ENCODE measurements at regions not wholly inside any gene's neighbourhood (a gene's known extent, or its start where the extent isn't known, plus 50 kb on each side); places are given as distances from the start of the nearest gene placed in this dataset.

DNA sequence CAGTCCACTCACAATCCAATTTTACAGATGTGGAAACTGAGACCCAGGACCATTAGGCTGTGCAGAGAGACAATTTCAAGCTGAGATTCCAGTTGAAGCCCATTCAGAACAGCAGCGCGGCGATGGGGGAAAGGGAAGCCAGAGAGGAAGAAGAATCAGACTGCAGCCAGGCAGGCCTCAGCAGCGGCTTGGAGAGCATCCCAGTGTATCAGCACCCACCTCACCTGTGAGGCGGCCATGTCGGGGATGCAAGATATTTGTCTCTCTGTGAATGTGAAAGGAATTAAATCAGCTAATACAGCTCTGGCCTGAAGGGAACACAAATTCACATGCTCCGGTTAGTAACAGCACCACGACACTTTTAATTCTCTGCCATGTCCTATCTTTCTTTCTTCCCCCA, 198.0 kb upstream of the SOX11 start:
- Histone ChIP-seq H3K4me3 (ENCODE audit: low read depth, low read length) (no peak overlapping the region), H3K36me3 (ENCODE audit: control insufficient read depth, insufficient read depth, low read length) (no peaks in the 10 kb centered on the region), H3K27me3 (ENCODE audit: control insufficient read depth, insufficient read depth, low read length) (no peaks in the 10 kb centered on the region)
- FAIRE-seq (no peak), DNase-seq (ENCODE audit: low read depth) (no peak)
- TF ChIP-seq, protein P1, sequence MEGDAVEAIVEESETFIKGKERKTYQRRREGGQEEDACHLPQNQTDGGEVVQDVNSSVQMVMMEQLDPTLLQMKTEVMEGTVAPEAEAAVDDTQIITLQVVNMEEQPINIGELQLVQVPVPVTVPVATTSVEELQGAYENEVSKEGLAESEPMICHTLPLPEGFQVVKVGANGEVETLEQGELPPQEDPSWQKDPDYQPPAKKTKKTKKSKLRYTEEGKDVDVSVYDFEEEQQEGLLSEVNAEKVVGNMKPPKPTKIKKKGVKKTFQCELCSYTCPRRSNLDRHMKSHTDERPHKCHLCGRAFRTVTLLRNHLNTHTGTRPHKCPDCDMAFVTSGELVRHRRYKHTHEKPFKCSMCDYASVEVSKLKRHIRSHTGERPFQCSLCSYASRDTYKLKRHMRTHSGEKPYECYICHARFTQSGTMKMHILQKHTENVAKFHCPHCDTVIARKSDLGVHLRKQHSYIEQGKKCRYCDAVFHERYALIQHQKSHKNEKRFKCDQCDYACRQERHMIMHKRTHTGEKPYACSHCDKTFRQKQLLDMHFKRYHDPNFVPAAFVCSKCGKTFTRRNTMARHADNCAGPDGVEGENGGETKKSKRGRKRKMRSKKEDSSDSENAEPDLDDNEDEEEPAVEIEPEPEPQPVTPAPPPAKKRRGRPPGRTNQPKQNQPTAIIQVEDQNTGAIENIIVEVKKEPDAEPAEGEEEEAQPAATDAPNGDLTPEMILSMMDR (IDR thresholded peaks at IDR 0.05; ENCODE audit: insufficient read depth, low read length, severe bottlenecking): no peak

DNA sequence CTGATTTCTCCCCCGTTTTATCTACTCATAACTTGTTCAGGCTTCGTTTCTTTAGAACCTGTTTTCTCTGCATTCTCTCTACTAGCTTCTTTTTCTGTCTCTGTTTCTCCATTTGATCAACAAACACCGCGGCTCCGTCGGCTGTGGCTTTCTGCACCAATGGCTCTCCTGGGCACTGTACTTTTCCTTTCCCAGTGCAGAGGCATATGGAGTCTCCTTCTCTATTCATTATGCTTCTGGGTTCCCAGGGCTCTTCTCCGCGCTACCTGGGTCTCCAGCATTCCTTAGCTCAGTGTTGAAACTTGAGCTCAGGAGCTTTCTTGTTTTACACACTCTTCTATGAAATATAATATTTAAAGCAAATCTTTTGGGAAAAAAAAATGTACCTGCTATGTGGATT, 196.6 kb upstream of the SOX11 start:
- TF ChIP-seq, protein P1 (IDR thresholded peaks at IDR 0.05; ENCODE audit: insufficient read depth, low read length, severe bottlenecking): no peak
- no peaks in the 10 kb centered on the region for H3K36me3 ChIP-seq (ENCODE audit: control insufficient read depth, insufficient read depth, low read length)
- no peak for DNase-seq (ENCODE audit: low read depth)
- no peak for FAIRE-seq
- H3K27me3 ChIP-seq (ENCODE audit: control insufficient read depth, insufficient read depth, low read length): no peaks in the 10 kb centered on the region
- no peak overlapping the region for H3K4me3 ChIP-seq (ENCODE audit: low read depth, low read length)

DNA sequence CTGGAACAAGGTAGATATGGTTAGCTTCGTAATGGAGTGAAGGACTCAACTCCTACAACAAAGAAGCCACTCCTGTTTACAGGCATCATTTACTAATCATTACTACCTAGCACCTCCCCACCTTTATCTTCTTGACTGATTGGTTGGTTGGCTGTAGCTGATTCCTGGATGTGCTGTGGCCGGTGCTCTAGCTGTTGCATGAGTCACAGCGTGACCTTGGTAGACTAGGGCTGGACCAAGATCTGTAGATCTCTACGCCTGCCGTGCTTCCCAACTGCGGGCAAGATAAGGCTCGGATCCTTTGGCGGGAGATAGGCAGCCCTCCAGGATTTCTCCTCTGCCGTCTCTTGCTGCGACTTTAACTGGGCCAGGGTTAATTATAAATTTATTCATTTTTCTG, 194.3 kb upstream of the SOX11 start:
- TF ChIP-seq, protein P1 (IDR thresholded peaks at IDR 0.05; ENCODE audit: insufficient read depth, low read length, severe bottlenecking): no peak
- FAIRE-seq (no peak), DNase-seq (ENCODE audit: low read depth) (no peak)
- Histone ChIP-seq H3K36me3 (ENCODE audit: control insufficient read depth, insufficient read depth, low read length) (no peaks in the 10 kb centered on the region), H3K27me3 (ENCODE audit: control insufficient read depth, insufficient read depth, low read length) (no peaks in the 10 kb centered on the region), H3K4me3 (ENCODE audit: low read depth, low read length) (no peak overlapping the region)

DNA sequence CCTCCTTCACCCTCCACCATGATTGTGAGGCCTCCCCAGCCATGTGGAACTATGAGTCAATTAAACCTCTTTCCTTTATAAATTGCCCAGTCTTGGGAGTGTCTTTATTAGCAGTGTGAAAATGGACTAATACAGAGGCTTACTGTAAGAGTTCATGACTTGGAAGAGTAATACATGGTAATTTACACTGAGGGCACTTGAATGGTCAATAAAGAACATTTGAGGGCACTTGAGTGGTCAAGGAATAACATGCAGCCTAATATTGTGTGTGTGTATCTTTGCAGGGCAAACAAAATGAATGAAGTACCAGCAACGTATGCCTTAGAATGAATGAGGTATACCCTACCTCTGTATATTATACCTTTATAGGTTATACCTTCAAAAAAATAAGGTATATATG, 190.4 kb upstream of the SOX11 start:
- no peaks in the 10 kb centered on the region for H3K36me3 ChIP-seq (ENCODE audit: control insufficient read depth, insufficient read depth, low read length)
- no peaks in the 10 kb centered on the region for H3K27me3 ChIP-seq (ENCODE audit: control insufficient read depth, insufficient read depth, low read length)
- no peak for DNase-seq (ENCODE audit: low read depth)
- FAIRE-seq: no peak
- no peak overlapping the region for H3K4me3 ChIP-seq (ENCODE audit: low read depth, low read length)
- TF ChIP-seq, protein P1 (IDR thresholded peaks at IDR 0.05; ENCODE audit: insufficient read depth, low read length, severe bottlenecking): no peak

DNA sequence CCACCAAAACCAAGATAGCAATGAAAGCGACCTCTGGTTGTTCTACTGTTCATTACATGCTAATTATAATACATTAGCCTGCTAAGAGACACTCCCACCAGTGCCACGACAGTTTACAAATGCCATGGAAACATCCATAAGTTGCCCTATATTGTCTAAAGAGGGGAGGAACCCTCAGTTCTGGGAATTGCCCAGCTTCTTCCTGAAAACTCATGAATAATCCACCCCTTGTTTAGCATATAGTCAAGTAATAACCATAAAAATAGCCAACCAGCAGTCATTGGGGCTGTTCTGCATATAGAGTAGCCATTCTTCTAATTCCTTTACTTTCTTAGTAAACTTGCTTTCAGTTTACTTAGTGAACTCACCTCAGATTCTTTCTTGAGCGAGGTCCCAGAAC, 189.8 kb upstream of the SOX11 start:
- Histone ChIP-seq H3K27me3 (ENCODE audit: control insufficient read depth, insufficient read depth, low read length) (no peaks in the 10 kb centered on the region), H3K4me3 (ENCODE audit: low read depth, low read length) (no peak overlapping the region), H3K36me3 (ENCODE audit: control insufficient read depth, insufficient read depth, low read length) (no peaks in the 10 kb centered on the region)
- TF ChIP-seq, protein P1 (IDR thresholded peaks at IDR 0.05; ENCODE audit: insufficient read depth, low read length, severe bottlenecking): no peak
- no peak for FAIRE-seq
- DNase-seq (ENCODE audit: low read depth): no peak

DNA sequence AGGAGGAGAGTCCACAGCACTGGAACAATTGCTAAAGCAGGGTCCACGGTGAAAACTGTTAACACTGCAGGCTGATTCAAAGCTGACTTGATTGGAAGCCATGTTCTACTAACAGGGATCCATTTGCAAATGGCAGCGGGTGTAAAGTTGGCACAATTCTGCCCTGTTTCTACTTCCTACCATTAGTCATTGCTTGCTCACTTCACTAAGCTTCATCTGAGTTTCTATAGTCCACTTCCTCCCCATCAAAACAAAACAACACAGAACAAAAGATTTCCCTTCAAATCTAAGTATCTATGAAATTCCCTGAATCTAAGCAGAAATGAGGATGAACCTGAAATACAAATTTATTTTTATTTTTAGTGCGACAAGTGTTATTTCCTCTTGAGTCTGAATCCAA, 187.4 kb upstream of the SOX11 start:
- Histone ChIP-seq H3K27me3 (ENCODE audit: control insufficient read depth, insufficient read depth, low read length) (no peaks in the 10 kb centered on the region), H3K4me3 (ENCODE audit: low read depth, low read length) (no peak overlapping the region), H3K36me3 (ENCODE audit: control insufficient read depth, insufficient read depth, low read length) (no peaks in the 10 kb centered on the region)
- TF ChIP-seq, protein P1 (IDR thresholded peaks at IDR 0.05; ENCODE audit: insufficient read depth, low read length, severe bottlenecking): no peak
- FAIRE-seq (no peak), DNase-seq (ENCODE audit: low read depth) (no peak)
